GM23338 (cell line): ENCODE measurements at regions not wholly inside any gene's neighbourhood (a gene's known extent, or its start where the extent isn't known, plus 50 kb on each side); places are given as distances from the start of the nearest gene placed in this dataset.

Experiments
- EZH2 ChIP-seq: fragments of 200-600 bp; sonication (generic); IDR thresholded peaks from one replicate; pipeline ENCODE4 v1.8.0; 2017; ENCODE audit warnings: antibody characterized with exemption, mild to moderate bottlenecking, low read depth; ENCODE audit not compliant: unreplicated experiment
- JUNB ChIP-seq: IDR thresholded peaks from one replicate; pipeline ENCODE4 v1.6.1; 2016; ENCODE audit warnings: antibody characterized with exemption; ENCODE audit not compliant: unreplicated experiment
- TF ChIP-seq, protein P1 (sequence below): IDR thresholded peaks from one replicate; pipeline ENCODE4 v1.6.1; 2018; ENCODE audit warnings: antibody characterized with exemption; ENCODE audit not compliant: unreplicated experiment

- no peak for TF ChIP-seq EZH2
- TF ChIP-seq, protein P1, sequence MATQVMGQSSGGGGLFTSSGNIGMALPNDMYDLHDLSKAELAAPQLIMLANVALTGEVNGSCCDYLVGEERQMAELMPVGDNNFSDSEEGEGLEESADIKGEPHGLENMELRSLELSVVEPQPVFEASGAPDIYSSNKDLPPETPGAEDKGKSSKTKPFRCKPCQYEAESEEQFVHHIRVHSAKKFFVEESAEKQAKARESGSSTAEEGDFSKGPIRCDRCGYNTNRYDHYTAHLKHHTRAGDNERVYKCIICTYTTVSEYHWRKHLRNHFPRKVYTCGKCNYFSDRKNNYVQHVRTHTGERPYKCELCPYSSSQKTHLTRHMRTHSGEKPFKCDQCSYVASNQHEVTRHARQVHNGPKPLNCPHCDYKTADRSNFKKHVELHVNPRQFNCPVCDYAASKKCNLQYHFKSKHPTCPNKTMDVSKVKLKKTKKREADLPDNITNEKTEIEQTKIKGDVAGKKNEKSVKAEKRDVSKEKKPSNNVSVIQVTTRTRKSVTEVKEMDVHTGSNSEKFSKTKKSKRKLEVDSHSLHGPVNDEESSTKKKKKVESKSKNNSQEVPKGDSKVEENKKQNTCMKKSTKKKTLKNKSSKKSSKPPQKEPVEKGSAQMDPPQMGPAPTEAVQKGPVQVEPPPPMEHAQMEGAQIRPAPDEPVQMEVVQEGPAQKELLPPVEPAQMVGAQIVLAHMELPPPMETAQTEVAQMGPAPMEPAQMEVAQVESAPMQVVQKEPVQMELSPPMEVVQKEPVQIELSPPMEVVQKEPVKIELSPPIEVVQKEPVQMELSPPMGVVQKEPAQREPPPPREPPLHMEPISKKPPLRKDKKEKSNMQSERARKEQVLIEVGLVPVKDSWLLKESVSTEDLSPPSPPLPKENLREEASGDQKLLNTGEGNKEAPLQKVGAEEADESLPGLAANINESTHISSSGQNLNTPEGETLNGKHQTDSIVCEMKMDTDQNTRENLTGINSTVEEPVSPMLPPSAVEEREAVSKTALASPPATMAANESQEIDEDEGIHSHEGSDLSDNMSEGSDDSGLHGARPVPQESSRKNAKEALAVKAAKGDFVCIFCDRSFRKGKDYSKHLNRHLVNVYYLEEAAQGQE, result no peak
- TF ChIP-seq JUNB, result no peak
These were observed 250.1 kb upstream of the MEF2C start for GRCh38 chr5:89133129-89133528.
